ENCODE measurements at regions not wholly inside any gene's neighbourhood (a gene's known extent, or its start where the extent isn't known, plus 50 kb on each side); places are given as distances from the start of the nearest gene placed in this dataset.

DNA sequence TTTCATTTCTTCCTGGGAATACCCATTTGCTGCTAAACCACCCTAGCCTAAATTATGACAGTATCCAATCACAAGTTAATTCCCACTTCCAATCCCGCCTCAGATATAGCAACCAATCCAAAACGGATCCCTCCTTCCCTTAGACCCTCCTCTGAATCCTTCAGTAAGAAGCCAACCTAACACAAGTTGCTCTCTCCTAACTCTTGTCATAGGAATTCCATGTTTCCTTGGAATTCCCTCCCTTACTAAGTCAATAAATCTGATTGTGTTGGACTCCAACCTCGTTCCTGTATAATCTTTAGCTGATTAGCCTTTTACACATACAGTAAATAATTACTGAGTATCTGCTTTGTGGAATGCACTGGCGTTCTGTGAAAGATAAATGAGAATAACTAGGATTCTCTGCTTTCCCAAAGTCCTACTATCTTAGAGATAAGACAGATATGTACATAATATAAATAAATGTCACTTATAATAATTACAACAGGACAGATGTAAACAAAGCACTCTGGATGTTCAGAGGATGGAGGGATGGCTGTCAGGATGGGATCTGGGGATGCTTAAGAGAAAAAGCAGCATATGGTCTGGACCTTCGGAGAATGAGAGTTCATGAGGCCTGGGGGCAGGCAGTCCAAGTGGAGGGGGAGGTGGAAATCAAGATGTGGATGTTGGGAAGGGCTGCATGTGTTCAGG is 185.8 kb upstream of the SOX5 start:
- H3K27me3 ChIP-seq = no peaks in the 10 kb centered on the region
- TF ChIP-seq, protein P1, sequence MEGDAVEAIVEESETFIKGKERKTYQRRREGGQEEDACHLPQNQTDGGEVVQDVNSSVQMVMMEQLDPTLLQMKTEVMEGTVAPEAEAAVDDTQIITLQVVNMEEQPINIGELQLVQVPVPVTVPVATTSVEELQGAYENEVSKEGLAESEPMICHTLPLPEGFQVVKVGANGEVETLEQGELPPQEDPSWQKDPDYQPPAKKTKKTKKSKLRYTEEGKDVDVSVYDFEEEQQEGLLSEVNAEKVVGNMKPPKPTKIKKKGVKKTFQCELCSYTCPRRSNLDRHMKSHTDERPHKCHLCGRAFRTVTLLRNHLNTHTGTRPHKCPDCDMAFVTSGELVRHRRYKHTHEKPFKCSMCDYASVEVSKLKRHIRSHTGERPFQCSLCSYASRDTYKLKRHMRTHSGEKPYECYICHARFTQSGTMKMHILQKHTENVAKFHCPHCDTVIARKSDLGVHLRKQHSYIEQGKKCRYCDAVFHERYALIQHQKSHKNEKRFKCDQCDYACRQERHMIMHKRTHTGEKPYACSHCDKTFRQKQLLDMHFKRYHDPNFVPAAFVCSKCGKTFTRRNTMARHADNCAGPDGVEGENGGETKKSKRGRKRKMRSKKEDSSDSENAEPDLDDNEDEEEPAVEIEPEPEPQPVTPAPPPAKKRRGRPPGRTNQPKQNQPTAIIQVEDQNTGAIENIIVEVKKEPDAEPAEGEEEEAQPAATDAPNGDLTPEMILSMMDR (IDR thresholded peaks at IDR 0.05) = no peak
- TF ChIP-seq POLR2AphosphoS5 (IDR thresholded peaks at IDR 0.05) = no peak
- TF ChIP-seq POLR2A (IDR thresholded peaks at IDR 0.05) = no peak
- H3K4me1 ChIP-seq = no peaks in the 10 kb centered on the region
- intact Hi-C loops (cut with DNase I; ENCODE audit: low total_unique reads) = no loop called here
- H3K4me3 ChIP-seq = no peak overlapping the region
- no peak overlapping the region for H3K27ac ChIP-seq
- DNase-seq (ENCODE audit: low spot score in 2 of 2) = no peak
- no peaks in the 10 kb centered on the region for H3K9me3 ChIP-seq
- H3K36me3 ChIP-seq = no peaks in the 10 kb centered on the region

DNA sequence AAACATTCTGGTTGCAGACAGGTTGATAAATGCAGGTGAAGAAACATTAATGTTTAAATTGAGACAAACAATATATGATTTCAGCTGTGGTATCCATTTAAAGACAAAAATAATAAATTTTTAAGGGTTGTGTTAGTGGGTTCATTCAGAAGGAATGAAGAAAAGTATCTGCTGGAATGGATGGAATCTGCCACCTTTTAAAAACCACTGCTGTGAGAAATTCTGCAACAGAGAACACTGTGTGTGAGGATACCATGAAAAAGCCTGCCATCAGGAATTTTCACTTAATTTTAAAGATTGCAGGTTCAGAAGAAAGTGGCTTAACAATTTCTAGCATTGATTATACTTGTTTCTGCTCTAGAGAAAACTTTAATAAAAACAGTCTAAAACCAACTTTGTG is 184.6 kb upstream of the SOX5 start:
- Histone ChIP-seq H3K27me3 (no peaks in the 10 kb centered on the region), H3K9me3 (no peaks in the 10 kb centered on the region), H3K36me3 (no peaks in the 10 kb centered on the region), H3K4me1 (no peaks in the 10 kb centered on the region), H3K4me3 (no peak overlapping the region), H3K27ac (no peak overlapping the region)
- DNase-seq (ENCODE audit: low spot score in 2 of 2) = no peak
- intact Hi-C loops (cut with DNase I; ENCODE audit: low total_unique reads) = no loop called here
- TF ChIP-seq, protein P1 (IDR thresholded peaks at IDR 0.05) = no peak
- TF ChIP-seq POLR2A (IDR thresholded peaks at IDR 0.05) = no peak
- no peak for TF ChIP-seq POLR2AphosphoS5 (IDR thresholded peaks at IDR 0.05)

DNA sequence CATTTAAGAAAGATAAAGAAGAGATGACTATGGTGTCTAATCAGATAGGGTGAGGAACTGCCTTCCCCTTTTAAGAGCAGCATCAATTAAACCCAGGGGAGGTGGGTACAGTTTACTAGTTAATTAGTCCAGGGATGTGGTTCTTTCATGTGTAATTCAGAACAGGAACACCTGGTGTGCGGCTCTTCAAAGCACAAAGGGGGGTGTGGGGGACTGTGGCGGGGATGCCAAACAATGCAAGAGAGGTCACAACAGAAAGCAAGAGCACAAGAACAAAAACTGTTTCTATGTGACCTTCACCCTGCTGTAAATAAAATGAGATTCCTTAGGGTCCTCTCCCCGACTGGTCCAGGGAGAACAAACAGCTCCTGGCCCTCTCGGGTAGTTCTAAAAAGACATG is 183.9 kb upstream of the SOX5 start:
- TF ChIP-seq, protein P1 (IDR thresholded peaks at IDR 0.05) = no peak
- TF ChIP-seq POLR2A (IDR thresholded peaks at IDR 0.05) = no peak
- no peak for TF ChIP-seq POLR2AphosphoS5 (IDR thresholded peaks at IDR 0.05)
- Histone ChIP-seq H3K4me3 (no peak overlapping the region), H3K27me3 (no peaks in the 10 kb centered on the region), H3K9me3 (no peaks in the 10 kb centered on the region), H3K27ac (no peak overlapping the region), H3K4me1 (no peaks in the 10 kb centered on the region), H3K36me3 (no peaks in the 10 kb centered on the region)
- no peak for DNase-seq (ENCODE audit: low spot score in 2 of 2)
- intact Hi-C loops (cut with DNase I; ENCODE audit: low total_unique reads) = no loop called here

DNA sequence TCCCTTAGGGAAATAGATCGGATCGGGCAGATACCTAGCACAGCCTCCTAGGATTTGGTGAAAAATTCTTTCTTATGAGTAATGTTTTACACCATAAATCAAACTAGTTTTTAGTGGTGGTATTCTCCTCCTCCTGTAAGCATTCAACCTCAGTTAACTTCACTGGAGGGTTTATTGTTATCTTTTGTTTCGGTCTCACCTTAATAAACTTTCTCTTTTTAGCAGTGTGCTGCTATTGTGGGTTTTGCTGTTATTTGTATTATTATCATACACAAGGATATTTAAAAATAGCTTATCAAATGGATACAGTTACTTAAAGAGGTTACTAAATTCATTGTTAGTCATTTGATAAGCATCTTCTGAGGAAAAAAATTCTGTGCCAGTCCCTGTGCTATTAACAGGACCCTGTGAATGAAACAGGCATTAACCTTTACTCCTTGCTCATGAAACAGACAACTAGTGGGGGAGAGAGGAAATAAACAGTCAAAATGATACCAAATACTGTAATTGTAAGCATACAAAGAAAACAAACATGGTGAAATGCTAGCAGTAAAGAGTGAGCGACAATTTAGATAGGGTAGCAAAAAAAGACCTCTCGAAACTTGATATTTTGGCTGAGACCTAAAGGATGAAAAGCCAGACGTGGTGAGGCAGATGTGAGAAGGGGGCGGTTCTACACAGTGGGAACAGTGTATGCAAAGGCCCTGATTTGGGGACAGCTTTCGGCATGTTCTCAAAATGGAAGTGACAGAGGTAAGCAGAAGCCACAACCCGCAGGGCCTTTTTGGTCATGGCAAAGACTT is 178.7 kb upstream of the SOX5 start:
- TF ChIP-seq POLR2A (IDR thresholded peaks at IDR 0.05) = no peak
- TF ChIP-seq POLR2AphosphoS5 (IDR thresholded peaks at IDR 0.05) = no peak
- TF ChIP-seq, protein P1 (IDR thresholded peaks at IDR 0.05) = no peak
- H3K4me1 ChIP-seq = no peaks in the 10 kb centered on the region
- intact Hi-C loops (cut with DNase I; ENCODE audit: low total_unique reads) = no loop called here
- no peak overlapping the region for H3K27ac ChIP-seq
- no peaks in the 10 kb centered on the region for H3K27me3 ChIP-seq
- no peak overlapping the region for H3K4me3 ChIP-seq
- H3K9me3 ChIP-seq = no peaks in the 10 kb centered on the region
- no peaks in the 10 kb centered on the region for H3K36me3 ChIP-seq
- DNase-seq (ENCODE audit: low spot score in 2 of 2) = no peak

DNA sequence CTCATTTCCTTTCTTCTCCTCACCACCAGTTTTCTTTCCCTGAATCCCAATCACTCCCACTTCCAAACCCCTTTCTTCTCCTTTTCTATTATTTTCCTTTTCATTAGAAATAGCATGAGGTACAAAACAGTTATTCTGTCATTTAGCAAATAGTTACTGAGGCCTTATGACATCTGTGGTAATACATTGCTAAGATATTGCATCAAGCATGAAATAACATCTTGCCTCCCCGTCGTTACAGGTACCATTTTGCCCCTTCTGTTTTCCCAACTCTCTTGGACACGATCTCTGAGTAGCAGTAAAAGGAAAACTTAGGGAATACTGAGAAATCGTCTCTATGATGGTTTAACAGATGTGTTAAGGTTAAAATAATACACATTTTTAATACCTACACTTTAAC is 175.8 kb upstream of the SOX5 start:
- H3K27me3 ChIP-seq = no peaks in the 10 kb centered on the region
- no peaks in the 10 kb centered on the region for H3K36me3 ChIP-seq
- no peak for DNase-seq (ENCODE audit: low spot score in 2 of 2)
- TF ChIP-seq, protein P1 (IDR thresholded peaks at IDR 0.05) = no peak
- TF ChIP-seq POLR2A (IDR thresholded peaks at IDR 0.05) (no peak), POLR2AphosphoS5 (IDR thresholded peaks at IDR 0.05) (no peak)
- intact Hi-C loops (cut with DNase I; ENCODE audit: low total_unique reads) = no loop called here
- H3K9me3 ChIP-seq = no peaks in the 10 kb centered on the region
- no peak overlapping the region for H3K4me3 ChIP-seq
- no peaks in the 10 kb centered on the region for H3K4me1 ChIP-seq
- H3K27ac ChIP-seq = no peak overlapping the region

Measured in breast epithelium (tissue), 4 donors.